H1 (cell line): ENCODE measurements at regions not wholly inside any gene's neighbourhood (a gene's known extent, or its start where the extent isn't known, plus 50 kb on each side); places are given as distances from the start of the nearest gene placed in this dataset.

Source experiments
- CTCF ChIA-PET: fragments of 300-600 bp; sonication (Branson Sonifier 250); formaldehyde crosslinking; loops from one replicate; lab custom pipeline; 2021; ENCODE audit not compliant: partially characterized antibody; lab: Charles Lee
- POLR2A ChIA-PET: fragments of 300-600 bp; sonication (Branson Sonifier 250); formaldehyde crosslinking; loops from one replicate; lab custom pipeline; 2021; ENCODE audit warnings: inconsistent platforms; ENCODE audit not compliant: partially characterized antibody; lab: Charles Lee
- DNase-seq, 2 experiments: peaks; one replicate each; pipeline versions ENCODE4 v3.0.0 to v3.0.0-alpha.2; 2010 to 2022; ENCODE audit warnings: low spot score in 2 of 2, low read depth in 1 of 2, mixed read lengths in 1 of 2
- FAIRE-seq: peaks from 2 replicates; lab custom pipeline; 2011; peaks lifted over from hg19 to GRCh38; lab: Jason Lieb, UNC
- H2AFZ ChIP-seq: 2 replicates; pipeline ENCODE4 v1.8.1; 2012; ENCODE audit warnings: low read length, inconsistent platforms
- H2AK5ac ChIP-seq: 2 replicates; pipeline ENCODE4 v1.6.1; 2013; ENCODE audit warnings: low read depth, low read length
- H2BK120ac ChIP-seq: replicated peaks from 2 replicates; pipeline ENCODE3; 2013; ENCODE audit warnings: low read depth, low read length, inconsistent platforms
- H2BK12ac ChIP-seq: 2 replicates; pipeline ENCODE4 v1.6.1; 2013; ENCODE audit warnings: low read depth, low read length
- H2BK15ac ChIP-seq: 2 replicates; pipeline ENCODE4 v1.6.1; 2013; ENCODE audit warnings: low read length
- H2BK20ac ChIP-seq: 2 replicates; pipeline ENCODE4 v1.6.1; 2013; ENCODE audit warnings: low read length
- H2BK5ac ChIP-seq: 2 replicates; pipeline ENCODE4 v1.6.1; 2013; ENCODE audit warnings: low read depth, low read length
- H3K14ac ChIP-seq: 2 replicates; pipeline ENCODE4 v1.6.1; 2013; ENCODE audit warnings: inconsistent platforms; ENCODE audit not compliant: insufficient read length
- H3K18ac ChIP-seq: 2 replicates; pipeline ENCODE4 v1.6.1; 2013; ENCODE audit warnings: low read length; ENCODE audit errors: extremely low read depth
- H3K23ac ChIP-seq: 2 replicates; pipeline ENCODE4 v1.6.1; 2013; ENCODE audit warnings: inconsistent platforms; ENCODE audit not compliant: insufficient read length
- H3K23me2 ChIP-seq: 2 replicates; pipeline ENCODE4 v1.6.1; 2013; ENCODE audit warnings: low read depth, low read length
- H3K27ac ChIP-seq: 2 replicates; pipeline ENCODE4 v1.6.1; 2011; ENCODE audit warnings: low read depth, low read length, inconsistent platforms
- H3K27me3 ChIP-seq, 4 experiments: replicated peaks in 1 of 4; 1 replicate in 1 of 4; 2 replicates in 3 of 4; pipeline versions ENCODE4 v1.6.1 to v1.8.1; 2011 to 2013; ENCODE audit warnings: low read length in 3 of 4, mild to moderate bottlenecking in 3 of 4, inconsistent platforms in 2 of 4, mixed read lengths in 2 of 4, moderate library complexity in 1 of 4; ENCODE audit not compliant: control insufficient read depth in 3 of 4, insufficient read depth in 3 of 4; ENCODE audit errors: extremely low read depth in 1 of 4
- H3K36me3 ChIP-seq, 4 experiments: 2 replicates each; pipeline versions ENCODE4 v1.6.1 to v1.8.1; 2011 to 2013; ENCODE audit warnings: mild to moderate bottlenecking in 4 of 4, low read length in 3 of 4, moderate library complexity in 2 of 4, control low read depth in 1 of 4, inconsistent platforms in 1 of 4; ENCODE audit not compliant: insufficient read depth in 4 of 4, control insufficient read depth in 2 of 4
- H3K4ac ChIP-seq: replicated peaks from 2 replicates; pipeline ENCODE3; 2013; ENCODE audit warnings: low read length, low read depth, mixed read lengths, inconsistent platforms; ENCODE audit not compliant: insufficient read length
- H3K4me1 ChIP-seq, 4 experiments: replicated peaks in 1 of 4; 1 replicate in 1 of 4; 2 replicates in 3 of 4; pipeline versions ENCODE4 v1.6.1 to v1.8.1; 2011 to 2013; ENCODE audit warnings: low read length in 3 of 4, inconsistent platforms in 2 of 4, mixed read lengths in 1 of 4; ENCODE audit not compliant: insufficient read depth in 4 of 4, control insufficient read depth in 3 of 4
- H3K4me2 ChIP-seq, 2 experiments: 2 replicates each; pipeline versions ENCODE4 v1.6.1 to v1.8.1; 2011 to 2013; ENCODE audit warnings: low read depth in 2 of 2, low read length in 2 of 2, control low read depth in 1 of 2, inconsistent platforms in 1 of 2, mild to moderate bottlenecking in 1 of 2; ENCODE audit not compliant: insufficient read depth in 1 of 2
- H3K4me3 ChIP-seq, 4 experiments: fragments of 200-600, 300-600 bp in 1 of 4; sonication (generic), shearing (Covaris generic), sonication (Bioruptor Twin) in 1 of 4; 2 replicates each; pipeline versions ENCODE4 v1.5.1 to v1.8.1; 2011 to 2016; ENCODE audit warnings: low read length in 4 of 4, low read depth in 3 of 4, control low read depth in 2 of 4, inconsistent platforms in 2 of 4, mild to moderate bottlenecking in 2 of 4, mixed read lengths in 1 of 4, moderate library complexity in 1 of 4; ENCODE audit not compliant: insufficient read depth in 2 of 4; ENCODE audit errors: extremely low read depth in 1 of 4
- H3K56ac ChIP-seq: replicated peaks from 2 replicates; pipeline ENCODE3; 2013; ENCODE audit warnings: low read depth, mild to moderate bottlenecking, mixed read lengths, low read length, inconsistent platforms; ENCODE audit not compliant: insufficient read length
- H3K79me1 ChIP-seq: 2 replicates; pipeline ENCODE4 v1.6.1; 2013; ENCODE audit warnings: low read depth, low read length, control low read depth
- H3K79me2 ChIP-seq, 2 experiments: 2 replicates each; pipeline versions ENCODE4 v1.6.1 to v1.8.1; 2012 to 2013; ENCODE audit warnings: low read length in 2 of 2, mild to moderate bottlenecking in 2 of 2, inconsistent platforms in 1 of 2; ENCODE audit not compliant: insufficient read depth in 2 of 2, control insufficient read depth in 1 of 2
- H3K9ac ChIP-seq, 4 experiments: replicated peaks in 1 of 4; 1 replicate in 1 of 4; 2 replicates in 3 of 4; pipeline versions ENCODE4 v1.6.1 to v1.8.1; 2011 to 2013; ENCODE audit warnings: low read depth in 3 of 4, low read length in 3 of 4, control low read depth in 2 of 4, mild to moderate bottlenecking in 2 of 4, moderate library complexity in 2 of 4, inconsistent platforms in 1 of 4; ENCODE audit errors: extremely low read depth in 1 of 4
- H3K9me3 ChIP-seq, 2 experiments: 2 replicates each; pipeline versions ENCODE4 v1.6.1 to v1.8.1; 2012 to 2013; ENCODE audit warnings: mild to moderate bottlenecking in 2 of 2, moderate library complexity in 2 of 2, control low read depth in 1 of 2, inconsistent platforms in 1 of 2, low read depth in 1 of 2, low read length in 1 of 2, mixed read lengths in 1 of 2; ENCODE audit not compliant: insufficient read depth in 2 of 2
- H4K20me1 ChIP-seq, 2 experiments: replicated peaks in 1 of 2; 2 replicates each; pipeline versions ENCODE3 to v1.8.1; 2011 to 2013; ENCODE audit warnings: inconsistent platforms in 2 of 2, low read length in 2 of 2, mild to moderate bottlenecking in 1 of 2; ENCODE audit not compliant: insufficient read depth in 2 of 2, control insufficient read depth in 1 of 2
- H4K5ac ChIP-seq: 2 replicates; pipeline ENCODE4 v1.6.1; 2013; ENCODE audit warnings: low read length, low read depth, mixed read lengths, inconsistent platforms; ENCODE audit not compliant: insufficient read length
- H4K8ac ChIP-seq: 2 replicates; pipeline ENCODE4 v1.8.0; 2013; ENCODE audit warnings: mild to moderate bottlenecking, moderate library complexity, low read length, inconsistent platforms; ENCODE audit not compliant: insufficient read depth; ENCODE audit errors: extremely low read depth
- H4K91ac ChIP-seq: replicated peaks from 2 replicates; pipeline ENCODE3; 2013; ENCODE audit warnings: low read length, mixed read lengths, inconsistent platforms; ENCODE audit not compliant: insufficient read length
- GABPA ChIP-seq: IDR thresholded peaks from 2 replicates; pipeline ENCODE4 v1.6.1; 2011; ENCODE audit warnings: mild to moderate bottlenecking, low read length, moderate library complexity, borderline replicate concordance; ENCODE audit not compliant: insufficient read depth
- POLR2A ChIP-seq, 2 experiments: IDR thresholded peaks; 1 replicate in 1 of 2; 2 replicates in 1 of 2; pipeline ENCODE4 v1.6.1; 2011; ENCODE audit warnings: low read depth in 2 of 2, low read length in 2 of 2, mild to moderate bottlenecking in 2 of 2; ENCODE audit errors: control extremely low read depth in 1 of 2
- RBBP5 ChIP-seq: IDR thresholded peaks from 2 replicates; pipeline ENCODE4 v1.7.1; 2012; ENCODE audit warnings: low read depth, mild to moderate bottlenecking, inconsistent platforms, low read length, moderate library complexity, borderline replicate concordance
- SP2 ChIP-seq: IDR thresholded peaks from 2 replicates; pipeline ENCODE4 v1.6.1; 2012; ENCODE audit warnings: mild to moderate bottlenecking, low read length, inconsistent platforms
- SP4 ChIP-seq: IDR thresholded peaks from 2 replicates; pipeline ENCODE4 v1.6.1; 2012; ENCODE audit warnings: low read length, inconsistent platforms
- TCF12 ChIP-seq: IDR thresholded peaks from 2 replicates; pipeline ENCODE4 v1.6.1; 2011; ENCODE audit warnings: low read depth, mild to moderate bottlenecking, low read length
- ZNF274 ChIP-seq: IDR thresholded peaks from 2 replicates; pipeline ENCODE4 v1.7.0; 2012; ENCODE audit warnings: low read length, borderline replicate concordance; ENCODE audit errors: extremely low read depth
- TF ChIP-seq, protein P1 (sequence below): IDR thresholded peaks from 2 replicates; pipeline ENCODE4 v1.6.1; 2012; ENCODE audit warnings: inconsistent platforms

DNA sequence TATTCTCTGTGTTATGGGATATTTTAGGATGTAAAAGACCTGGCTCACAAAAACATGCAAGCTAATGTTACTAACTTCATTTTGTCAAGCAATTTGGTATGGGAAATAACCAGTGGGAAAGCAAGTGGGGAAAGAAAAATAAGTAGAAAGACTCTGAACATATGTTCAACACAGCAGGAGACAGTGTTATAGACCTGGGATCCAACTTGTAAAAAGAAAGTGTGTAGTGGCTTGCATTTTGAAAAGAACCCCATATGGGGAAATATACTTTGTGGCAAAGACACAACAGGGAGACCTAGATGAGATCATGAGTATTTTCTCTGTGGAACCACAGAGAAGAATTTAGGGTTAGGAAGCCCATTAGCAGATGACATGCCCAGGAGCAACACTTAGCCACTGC lies 212.7 kb upstream of the NRIP1 start:
- Histone ChIP-seq H3K27ac (no peak overlapping the region), H3K4ac (no peak overlapping the region), H3K27me3 (no peaks in the 10 kb centered on the region), H3K4me1 (no peaks in the 10 kb centered on the region), H3K36me3 (no peaks in the 10 kb centered on the region), H3K9me3 (no peaks in the 10 kb centered on the region), H3K79me1 (no peaks in the 10 kb centered on the region), H3K23me2 (no peaks in the 10 kb centered on the region), H3K18ac (no peak overlapping the region), H3K4me3 (no peak overlapping the region), H2BK120ac (no peak overlapping the region), H2BK12ac (no peak overlapping the region), H4K20me1 (no peaks in the 10 kb centered on the region), H4K8ac (no peak overlapping the region), H4K5ac (no peak overlapping the region), H2BK5ac (no peak overlapping the region), H3K14ac (no peak overlapping the region), H2BK20ac (no peak overlapping the region), H3K9ac (no peak overlapping the region), H3K79me2 (no peaks in the 10 kb centered on the region), H2AK5ac (no peak overlapping the region), H3K56ac (no peak overlapping the region), H2AFZ (no peak overlapping the region), H3K4me2 (no peak overlapping the region), H3K23ac (no peak overlapping the region), H4K91ac (no peak overlapping the region), H2BK15ac (no peak overlapping the region)
- DNase-seq (no peak), FAIRE-seq (no peak)
- CTCF ChIA-PET = no interaction called here
- TF ChIP-seq GABPA (no peak), SP2 (no peak), ZNF274 (no peak), RBBP5 (no peak), TCF12 (no peak), POLR2A (IDR thresholded peaks at IDR 0.05; ENCODE audit: control extremely low read depth in 1 of 2, low read depth in 2 of 2, low read length in 2 of 2) (no peak), SP4 (no peak)
- TF ChIP-seq, protein P1, sequence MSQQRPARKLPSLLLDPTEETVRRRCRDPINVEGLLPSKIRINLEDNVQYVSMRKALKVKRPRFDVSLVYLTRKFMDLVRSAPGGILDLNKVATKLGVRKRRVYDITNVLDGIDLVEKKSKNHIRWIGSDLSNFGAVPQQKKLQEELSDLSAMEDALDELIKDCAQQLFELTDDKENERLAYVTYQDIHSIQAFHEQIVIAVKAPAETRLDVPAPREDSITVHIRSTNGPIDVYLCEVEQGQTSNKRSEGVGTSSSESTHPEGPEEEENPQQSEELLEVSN = no peak
- POLR2A ChIA-PET = no interaction called here
